ENCODE measurements at regions not wholly inside any gene's neighbourhood (a gene's known extent, or its start where the extent isn't known, plus 50 kb on each side); places are given as distances from the start of the nearest gene placed in this dataset.

DNA sequence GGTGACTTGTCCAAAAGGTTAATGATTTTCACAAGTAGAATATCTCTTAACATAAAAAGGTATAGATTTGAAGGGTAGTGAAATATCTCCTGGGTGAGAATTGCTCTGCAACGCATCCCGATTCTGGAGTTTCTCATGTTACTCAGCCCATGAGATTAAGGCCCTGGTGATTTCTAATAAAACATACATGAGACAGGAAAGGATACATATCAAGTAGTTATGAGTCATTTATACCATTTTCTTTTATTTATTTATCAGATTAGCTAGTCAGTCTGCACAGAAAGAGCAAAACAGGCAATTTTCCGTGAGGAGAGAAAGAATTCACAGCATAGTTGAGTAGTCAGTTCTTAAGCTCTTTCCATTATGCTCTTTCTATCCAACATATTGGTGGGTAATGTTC lies 535.6 kb upstream of the ATP2B1 start:
- Histone ChIP-seq H3K9me3 (no peaks in the 10 kb centered on the region), H3K36me3 (no peaks in the 10 kb centered on the region), H3K27me3 (no peaks in the 10 kb centered on the region), H3K27ac (no peak overlapping the region), H3K4me3 (no peak overlapping the region), H3K4me1 (no peaks in the 10 kb centered on the region)
- TF ChIP-seq POLR2A (IDR thresholded peaks at IDR 0.05) (no peak), POLR2AphosphoS5 (IDR thresholded peaks at IDR 0.05; ENCODE audit: insufficient read depth in 1 of 2, low read depth in 1 of 2) (no peak)
- TF ChIP-seq, protein P1, sequence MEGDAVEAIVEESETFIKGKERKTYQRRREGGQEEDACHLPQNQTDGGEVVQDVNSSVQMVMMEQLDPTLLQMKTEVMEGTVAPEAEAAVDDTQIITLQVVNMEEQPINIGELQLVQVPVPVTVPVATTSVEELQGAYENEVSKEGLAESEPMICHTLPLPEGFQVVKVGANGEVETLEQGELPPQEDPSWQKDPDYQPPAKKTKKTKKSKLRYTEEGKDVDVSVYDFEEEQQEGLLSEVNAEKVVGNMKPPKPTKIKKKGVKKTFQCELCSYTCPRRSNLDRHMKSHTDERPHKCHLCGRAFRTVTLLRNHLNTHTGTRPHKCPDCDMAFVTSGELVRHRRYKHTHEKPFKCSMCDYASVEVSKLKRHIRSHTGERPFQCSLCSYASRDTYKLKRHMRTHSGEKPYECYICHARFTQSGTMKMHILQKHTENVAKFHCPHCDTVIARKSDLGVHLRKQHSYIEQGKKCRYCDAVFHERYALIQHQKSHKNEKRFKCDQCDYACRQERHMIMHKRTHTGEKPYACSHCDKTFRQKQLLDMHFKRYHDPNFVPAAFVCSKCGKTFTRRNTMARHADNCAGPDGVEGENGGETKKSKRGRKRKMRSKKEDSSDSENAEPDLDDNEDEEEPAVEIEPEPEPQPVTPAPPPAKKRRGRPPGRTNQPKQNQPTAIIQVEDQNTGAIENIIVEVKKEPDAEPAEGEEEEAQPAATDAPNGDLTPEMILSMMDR (IDR thresholded peaks at IDR 0.05) = no peak
- no peak for DNase-seq (ENCODE audit: extremely low spot score in 2 of 2)
- intact Hi-C loops (cut with DNase I) = no loop called here

DNA sequence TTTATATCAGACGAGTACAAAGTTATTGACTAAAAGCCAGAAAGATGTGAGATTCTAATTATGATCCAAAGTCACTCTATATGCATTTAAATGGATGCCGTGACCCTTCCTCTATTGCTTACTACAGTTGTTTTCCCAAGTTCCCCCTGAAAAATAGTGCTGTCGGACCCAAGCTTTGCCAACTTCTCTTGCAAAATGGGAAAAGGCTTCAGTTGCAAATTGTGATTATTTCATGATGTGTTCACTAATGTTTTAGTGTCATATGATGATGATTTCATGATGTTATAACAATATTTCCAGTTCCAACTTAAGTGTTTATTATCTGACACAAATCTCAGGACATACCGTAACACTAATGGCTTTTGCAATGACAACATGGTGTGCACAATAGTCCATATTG lies 534.6 kb upstream of the ATP2B1 start:
- no peaks in the 10 kb centered on the region for H3K27me3 ChIP-seq

DNA sequence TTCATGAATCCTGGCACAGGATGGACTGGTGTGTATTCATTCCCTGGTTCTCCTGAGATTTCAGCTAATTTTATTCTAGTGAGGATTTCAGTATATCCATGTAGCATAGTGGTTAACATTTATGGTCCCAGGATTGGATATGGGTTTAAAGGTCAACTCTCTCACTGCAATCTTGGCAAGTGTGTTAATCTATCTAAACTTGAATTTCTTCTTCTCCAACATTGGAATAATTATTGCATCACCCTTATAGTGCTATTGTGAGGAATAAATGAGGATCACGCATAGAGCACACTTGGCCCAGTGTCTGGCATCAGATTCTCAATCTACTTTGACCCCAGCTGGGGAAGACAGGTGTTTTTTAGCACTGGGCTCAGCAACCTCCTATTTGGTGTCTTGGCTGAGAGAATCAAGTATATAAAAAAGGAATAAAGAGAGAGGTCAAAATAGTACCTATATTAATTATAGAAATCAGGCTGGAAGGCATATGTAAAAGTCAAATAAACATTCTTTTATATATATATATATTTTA lies 531.2 kb upstream of the ATP2B1 start:
- Histone ChIP-seq H3K9me3 (no peaks in the 10 kb centered on the region), H3K4me3 (no peak overlapping the region), H3K36me3 (no peaks in the 10 kb centered on the region), H3K4me1 (no peaks in the 10 kb centered on the region), H3K27me3 (no peaks in the 10 kb centered on the region), H3K27ac (no peak overlapping the region)
- TF ChIP-seq POLR2AphosphoS5 (IDR thresholded peaks at IDR 0.05; ENCODE audit: insufficient read depth in 1 of 2, low read depth in 1 of 2) (no peak), POLR2A (IDR thresholded peaks at IDR 0.05) (no peak)
- TF ChIP-seq, protein P1 (IDR thresholded peaks at IDR 0.05) = no peak
- intact Hi-C loops (cut with DNase I) = no loop called here
- DNase-seq (ENCODE audit: extremely low spot score in 2 of 2) = no peak

More for the DNA sequence above, 534.6 kb upstream of the ATP2B1 start:
- Histone ChIP-seq H3K4me3 (no peak overlapping the region), H3K4me1 (no peaks in the 10 kb centered on the region), H3K9me3 (no peaks in the 10 kb centered on the region), H3K27ac (no peak overlapping the region), H3K36me3 (no peaks in the 10 kb centered on the region)
- TF ChIP-seq POLR2AphosphoS5 (IDR thresholded peaks at IDR 0.05; ENCODE audit: insufficient read depth in 1 of 2, low read depth in 1 of 2) (no peak), POLR2A (IDR thresholded peaks at IDR 0.05) (no peak)
- no peak for DNase-seq (ENCODE audit: extremely low spot score in 2 of 2)
- intact Hi-C loops (cut with DNase I) = no loop called here

DNA sequence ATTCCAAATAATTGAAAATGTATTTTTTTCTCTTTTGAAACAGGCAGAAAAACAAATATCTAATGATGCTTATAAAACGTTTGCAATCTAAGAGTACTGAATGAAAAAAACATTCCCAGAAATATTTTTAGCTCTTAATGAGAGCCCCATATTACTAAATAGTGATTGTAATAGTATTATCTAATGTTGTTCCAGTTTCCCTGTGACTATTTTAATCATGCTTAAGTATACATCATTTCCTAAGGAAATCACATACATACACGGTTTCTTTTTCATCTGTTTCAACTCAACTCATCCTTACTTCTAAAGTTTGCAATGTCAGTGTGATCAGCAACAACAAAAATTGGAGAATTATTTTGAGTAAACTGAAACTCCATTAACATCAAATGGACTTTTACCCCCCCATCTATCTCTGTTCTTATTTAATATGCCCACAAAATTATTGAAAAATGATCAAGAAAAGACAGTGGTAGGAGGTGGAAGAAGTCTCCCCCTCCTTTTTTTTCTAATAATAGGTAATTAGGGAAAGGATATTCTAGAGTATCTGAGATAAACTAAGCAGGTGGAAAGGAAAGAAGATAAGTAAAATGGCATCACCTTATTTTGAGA lies 530.1 kb upstream of the ATP2B1 start:
- H3K9me3 ChIP-seq = no peaks in the 10 kb centered on the region
- H3K4me3 ChIP-seq = no peak overlapping the region
- H3K27ac ChIP-seq = no peak overlapping the region
- H3K27me3 ChIP-seq = no peaks in the 10 kb centered on the region
- no peaks in the 10 kb centered on the region for H3K36me3 ChIP-seq
- no peak for DNase-seq (ENCODE audit: extremely low spot score in 2 of 2)
- no peaks in the 10 kb centered on the region for H3K4me1 ChIP-seq
- TF ChIP-seq POLR2AphosphoS5 (IDR thresholded peaks at IDR 0.05; ENCODE audit: insufficient read depth in 1 of 2, low read depth in 1 of 2) = no peak
- TF ChIP-seq POLR2A (IDR thresholded peaks at IDR 0.05) = no peak
- TF ChIP-seq, protein P1 (IDR thresholded peaks at IDR 0.05) = no peak
- intact Hi-C loops (cut with DNase I) = no loop called here

DNA sequence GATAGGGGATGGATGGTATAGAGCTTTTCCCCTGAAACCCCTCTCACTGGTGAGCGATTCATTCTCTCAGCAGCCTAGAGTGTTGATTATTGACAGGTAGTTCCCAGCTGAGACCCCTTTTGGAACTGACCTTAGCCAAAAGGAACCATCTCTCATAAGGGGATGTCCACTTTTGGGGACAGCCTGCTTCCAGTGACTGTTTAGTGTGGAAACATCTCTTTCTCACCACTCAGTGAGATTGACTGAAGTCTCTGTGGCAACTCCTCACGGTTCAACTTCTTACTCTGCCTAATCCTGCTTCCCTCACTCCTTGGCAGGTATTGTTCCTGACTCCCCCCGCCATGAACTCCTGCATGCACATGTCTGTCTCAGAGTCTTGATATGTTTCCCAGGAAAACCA lies 529.2 kb upstream of the ATP2B1 start:
- H3K4me1 ChIP-seq = no peaks in the 10 kb centered on the region
- no peaks in the 10 kb centered on the region for H3K27me3 ChIP-seq
- intact Hi-C loops (cut with DNase I) = no loop called here
- H3K36me3 ChIP-seq = no peaks in the 10 kb centered on the region
- TF ChIP-seq, protein P1 (IDR thresholded peaks at IDR 0.05) = no peak
- TF ChIP-seq POLR2A (IDR thresholded peaks at IDR 0.05) (no peak), POLR2AphosphoS5 (IDR thresholded peaks at IDR 0.05; ENCODE audit: insufficient read depth in 1 of 2, low read depth in 1 of 2) (no peak)
- H3K4me3 ChIP-seq = no peak overlapping the region
- DNase-seq (ENCODE audit: extremely low spot score in 2 of 2) = no peak
- no peaks in the 10 kb centered on the region for H3K9me3 ChIP-seq
- no peak overlapping the region for H3K27ac ChIP-seq

Data from vagina (tissue), 2 donors.